Suprapubic skin (tissue), 4 donors: ENCODE measurements at regions not wholly inside any gene's neighbourhood (a gene's known extent, or its start where the extent isn't known, plus 50 kb on each side); places are given as distances from the start of the nearest gene placed in this dataset.
"Not testable (repeated sequence)": the region's sequence is repeated elsewhere in the genome, so short reads cannot be mapped to it uniquely, and the experiment has no call there.

Source experiments
- DNase-seq, 2 donors: peaks; one replicate each; pipeline ENCODE4 v3.0.0-alpha.2; 2019; ENCODE audit warnings: low spot score in 2 of 2
- H3K27ac ChIP-seq: fragments of 200-600 bp; sonication (generic); one replicate; pipeline ENCODE4 v1.5.1; 2019
- H3K27me3 ChIP-seq: fragments of 200-600 bp; sonication (generic); one replicate; pipeline ENCODE4 v1.5.1; 2019
- H3K36me3 ChIP-seq: fragments of 200-600 bp; sonication (generic); one replicate; pipeline ENCODE4 v1.5.1; 2019
- H3K4me1 ChIP-seq: fragments of 200-600 bp; sonication (generic); one replicate; pipeline ENCODE4 v1.5.1; 2019
- H3K4me3 ChIP-seq: fragments of 200-600 bp; sonication (generic); one replicate; pipeline ENCODE4 v1.5.1; 2019; ENCODE audit warnings: mild to moderate bottlenecking
- H3K9me3 ChIP-seq: fragments of 200-600 bp; sonication (generic); one replicate; pipeline ENCODE4 v1.5.1; 2019
- CTCF ChIP-seq, 2 donors: fragments of 200-600 bp in 1 of 2; fragments of 450-650 bp in 1 of 2; sonication (generic) in 1 of 2; IDR thresholded peaks; one replicate each; pipeline ENCODE4 v1.5.1; 2016 to 2019; ENCODE audit warnings: antibody characterized with exemption in 2 of 2, mild to moderate bottlenecking in 1 of 2, moderate library complexity in 1 of 2
- EP300 ChIP-seq: sonication (generic); formaldehyde crosslinking; IDR thresholded peaks from one replicate; pipeline ENCODE4 v1.6.1; 2017; ENCODE audit warnings: antibody characterized with exemption
- POLR2A ChIP-seq, 2 donors: fragments of 450-650 bp; IDR thresholded peaks; one replicate each; pipeline ENCODE4 v1.6.1; 2017; ENCODE audit warnings: antibody characterized with exemption in 2 of 2, mild to moderate bottlenecking in 2 of 2, moderate library complexity in 2 of 2
- POLR2AphosphoS5 ChIP-seq, 3 donors: sonication (generic); formaldehyde crosslinking; IDR thresholded peaks; one replicate each; pipeline ENCODE4 v1.6.1; 2017; ENCODE audit warnings: antibody characterized with exemption in 3 of 3
- WGBS: methylation state at CpG from one replicate; pipeline ENCODE4 v1.1.5; 2018; 5-methylcytosine and 5-hydroxymethylcytosine counted together

- DNase-seq: no peak
- no peak for TF ChIP-seq CTCF (IDR thresholded peaks at IDR 0.05)
- TF ChIP-seq POLR2AphosphoS5 (IDR thresholded peaks at IDR 0.05): no peak
- TF ChIP-seq EP300: no peak
- TF ChIP-seq POLR2A (IDR thresholded peaks at IDR 0.05): no peak
- Histone ChIP-seq H3K27me3 (no peaks in the 10 kb centered on the region), H3K36me3 (no peaks in the 10 kb centered on the region), H3K4me3 (no peak overlapping the region), H3K27ac (no peak overlapping the region), H3K4me1 (no peaks in the 10 kb centered on the region), H3K9me3 (no peaks in the 10 kb centered on the region)
- 96% methylated on average over 8 of the region's 9 CpGs for WGBS
Measured at GRCh38 chr10:43921881-43922280, 273.2 kb upstream of the ZNF32 start.

- Histone ChIP-seq H3K9me3 (no peaks in the 10 kb centered on the region), H3K4me3 (no peak overlapping the region), H3K36me3 (no peaks in the 10 kb centered on the region), H3K4me1 (no peaks in the 10 kb centered on the region), H3K27ac (no peak overlapping the region), H3K27me3 (no peaks in the 10 kb centered on the region)
- TF ChIP-seq POLR2A (IDR thresholded peaks at IDR 0.05) (no peak), POLR2AphosphoS5 (IDR thresholded peaks at IDR 0.05) (no peak), CTCF (IDR thresholded peaks at IDR 0.05) (no peak), EP300 (no peak)
- DNase-seq: no peak
- 97% methylated on average over 6 of the region's 6 CpGs for WGBS
Measured at GRCh38 chr10:43921478-43921877, 272.8 kb upstream of the ZNF32 start.

GRCh38 chr10:43920236-43920758 is 271.6 kb upstream of the ZNF32 start:
- not testable (repeated sequence) for DNase-seq, H3K27me3 ChIP-seq, H3K4me1 ChIP-seq, H3K4me3 ChIP-seq, H3K9me3 ChIP-seq, H3K27ac ChIP-seq, H3K36me3 ChIP-seq
- 90% methylated on average over 10 of the region's 12 CpGs for WGBS

GRCh38 chr10:43913676-43914235 is 265.1 kb upstream of the ZNF32 start:
- Histone ChIP-seq H3K27ac (no peak overlapping the region), H3K36me3 (no peaks in the 10 kb centered on the region), H3K9me3 (no peaks in the 10 kb centered on the region), H3K4me1 (peaks cover 7% of the 10 kb centered on the region), H3K4me3 (no peak overlapping the region), H3K27me3 (no peaks in the 10 kb centered on the region)
- DNase-seq: no peak
- TF ChIP-seq EP300 (no peak), POLR2AphosphoS5 (IDR thresholded peaks at IDR 0.05) (no peak), POLR2A (IDR thresholded peaks at IDR 0.05) (no peak), CTCF (IDR thresholded peaks at IDR 0.05) (no peak)
- WGBS: 70% methylated on average over 6 of the region's 8 CpGs

- Histone ChIP-seq H3K4me3 (no peak overlapping the region), H3K4me1 (peaks cover 7% of the 10 kb centered on the region), H3K9me3 (no peaks in the 10 kb centered on the region), H3K27ac (no peak overlapping the region), H3K36me3 (no peaks in the 10 kb centered on the region), H3K27me3 (no peaks in the 10 kb centered on the region)
- no peak for TF ChIP-seq POLR2AphosphoS5 (IDR thresholded peaks at IDR 0.05)
- no peak for TF ChIP-seq EP300
- TF ChIP-seq CTCF (IDR thresholded peaks at IDR 0.05): no peak
- no peak for TF ChIP-seq POLR2A (IDR thresholded peaks at IDR 0.05)
- no peak for DNase-seq
- WGBS: 77% methylated on average over 3 of the region's 3 CpGs
Measured at GRCh38 chr10:43912469-43912868, 263.8 kb upstream of the ZNF32 start.

- no peaks in the 10 kb centered on the region for H3K9me3 ChIP-seq
- WGBS: 78% methylated on average over 8 of the region's 8 CpGs
- H3K27me3 ChIP-seq: no peaks in the 10 kb centered on the region
- TF ChIP-seq POLR2AphosphoS5 (IDR thresholded peaks at IDR 0.05): no peak
- no peak for TF ChIP-seq CTCF (IDR thresholded peaks at IDR 0.05)
- TF ChIP-seq POLR2A (IDR thresholded peaks at IDR 0.05): no peak
- no peak for TF ChIP-seq EP300
- H3K27ac ChIP-seq: peak overlapping the region; percentile 54
- no peaks in the 10 kb centered on the region for H3K36me3 ChIP-seq
- no peak overlapping the region for H3K4me3 ChIP-seq
- no peak for DNase-seq
- peaks cover 27% of the 10 kb centered on the region for H3K4me1 ChIP-seq
Measured at GRCh38 chr10:43906490-43906889, 257.8 kb upstream of the ZNF32 start.
